HG02571 (cell line): ENCODE measurements at regions not wholly inside any gene's neighbourhood (a gene's known extent, or its start where the extent isn't known, plus 50 kb on each side); places are given as distances from the start of the nearest gene placed in this dataset.
"Not testable (repeated sequence)": the region's sequence is repeated elsewhere in the genome, so short reads cannot be mapped to it uniquely, and the experiment has no call there.

Experiments used
- ATAC-seq: cut with Tn5 transposase; IDR thresholded peaks from one replicate; pipeline ENCODE4 v1.9.1; 2021; ENCODE audit warnings: mild to moderate bottlenecking, moderate library complexity; ENCODE audit not compliant: unreplicated experiment

- no peak for ATAC-seq
Observed at GRCh38 chr10:84698989-84699388, 370.6 kb downstream of the CCSER2 start.

- ATAC-seq = no peak
Observed at GRCh38 chr10:84700668-84701369, 372.4 kb downstream of the CCSER2 start.

GRCh38 chr10:84701370-84701720 is 373.0 kb downstream of the CCSER2 start:
- no peak for ATAC-seq

- no peak for ATAC-seq
Observed at GRCh38 chr10:84704101-84704500, 375.7 kb downstream of the CCSER2 start.

- no peak for ATAC-seq
Observed at GRCh38 chr10:84706431-84706830, 378.0 kb downstream of the CCSER2 start.

GRCh38 chr10:84706875-84707274 is 378.5 kb downstream of the CCSER2 start:
- no peak for ATAC-seq

GRCh38 chr10:84715911-84716310 is 387.5 kb downstream of the CCSER2 start:
- no peak for ATAC-seq

GRCh38 chr10:84718877-84719616 is 390.7 kb downstream of the CCSER2 start:
- ATAC-seq = no peak

GRCh38 chr10:84719687-84720086 is 391.3 kb downstream of the CCSER2 start:
- no peak for ATAC-seq

- no peak for ATAC-seq
Observed at GRCh38 chr10:84727398-84727797, 399.0 kb downstream of the CCSER2 start.

- ATAC-seq = not testable (repeated sequence)
Observed at GRCh38 chr10:84739126-84739525, 410.7 kb downstream of the CCSER2 start.

- no peak for ATAC-seq
Observed at GRCh38 chr10:84739641-84740040, 411.3 kb downstream of the CCSER2 start.

- ATAC-seq = no peak
Observed at GRCh38 chr10:84743483-84743882, 415.1 kb downstream of the CCSER2 start.

- ATAC-seq = no peak
Observed at GRCh38 chr10:84755311-84755710, 426.9 kb downstream of the CCSER2 start.

- not testable (repeated sequence) for ATAC-seq
Observed at GRCh38 chr10:84756653-84757052, 428.3 kb downstream of the CCSER2 start.

GRCh38 chr10:84761994-84762614 is 433.7 kb downstream of the CCSER2 start:
- not testable (repeated sequence) for ATAC-seq

- no peak for ATAC-seq
Observed at GRCh38 chr10:84762754-84763394, 434.5 kb downstream of the CCSER2 start.

- ATAC-seq = no peak
Observed at GRCh38 chr10:84763965-84764364, 435.6 kb downstream of the CCSER2 start.

- ATAC-seq = no peak
Observed at GRCh38 chr10:84765086-84765485, 436.7 kb downstream of the CCSER2 start.

GRCh38 chr10:84765656-84766055 is 437.3 kb downstream of the CCSER2 start:
- no peak for ATAC-seq

GRCh38 chr10:84766923-84767322 is 438.5 kb downstream of the CCSER2 start:
- no peak for ATAC-seq

- ATAC-seq = no peak
Observed at GRCh38 chr10:84768132-84768531, 439.7 kb downstream of the CCSER2 start.
